Uterus (tissue), 2 donors: ENCODE measurements at regions not wholly inside any gene's neighbourhood (a gene's known extent, or its start where the extent isn't known, plus 50 kb on each side); places are given as distances from the start of the nearest gene placed in this dataset.

ENCODE experiments used
- POLR2A ChIP-seq, 2 donors: fragments of 450-650 bp; IDR thresholded peaks; one replicate each; pipeline ENCODE4 v1.6.1; 2016; ENCODE audit warnings: antibody characterized with exemption in 2 of 2, mild to moderate bottlenecking in 1 of 2, moderate library complexity in 1 of 2
- TF ChIP-seq, protein P1 (sequence below), 4 experiments: fragments of 200-600 bp in 2 of 4; fragments of 450-650 bp in 2 of 4; sonication (generic) in 2 of 4; IDR thresholded peaks; one replicate each; pipeline ENCODE4 v1.5.1; 2016 to 2019; ENCODE audit warnings: antibody characterized with exemption in 4 of 4, mild to moderate bottlenecking in 2 of 4, moderate library complexity in 1 of 4

DNA sequence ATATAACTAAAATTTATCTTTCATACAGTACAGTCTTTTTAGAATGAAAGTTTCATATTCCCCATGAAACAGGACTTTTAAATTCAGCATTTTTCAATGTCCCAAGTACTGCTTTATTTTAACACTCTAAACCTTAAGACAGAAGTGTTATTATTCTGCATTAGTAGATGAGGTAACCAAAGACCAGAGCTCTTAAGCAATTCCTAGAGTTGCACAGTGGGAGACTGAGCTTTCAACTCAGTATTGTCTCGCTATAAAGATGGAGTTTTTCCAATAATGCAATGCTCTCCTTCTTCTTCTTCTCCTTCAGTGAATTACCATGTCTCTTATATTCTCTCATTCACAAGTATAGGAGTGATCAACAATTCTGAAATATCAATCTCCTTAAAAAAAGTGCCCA, 479.7 kb downstream of the CETN3 start:
- no peak for TF ChIP-seq POLR2A (IDR thresholded peaks at IDR 0.05)
- TF ChIP-seq, protein P1, sequence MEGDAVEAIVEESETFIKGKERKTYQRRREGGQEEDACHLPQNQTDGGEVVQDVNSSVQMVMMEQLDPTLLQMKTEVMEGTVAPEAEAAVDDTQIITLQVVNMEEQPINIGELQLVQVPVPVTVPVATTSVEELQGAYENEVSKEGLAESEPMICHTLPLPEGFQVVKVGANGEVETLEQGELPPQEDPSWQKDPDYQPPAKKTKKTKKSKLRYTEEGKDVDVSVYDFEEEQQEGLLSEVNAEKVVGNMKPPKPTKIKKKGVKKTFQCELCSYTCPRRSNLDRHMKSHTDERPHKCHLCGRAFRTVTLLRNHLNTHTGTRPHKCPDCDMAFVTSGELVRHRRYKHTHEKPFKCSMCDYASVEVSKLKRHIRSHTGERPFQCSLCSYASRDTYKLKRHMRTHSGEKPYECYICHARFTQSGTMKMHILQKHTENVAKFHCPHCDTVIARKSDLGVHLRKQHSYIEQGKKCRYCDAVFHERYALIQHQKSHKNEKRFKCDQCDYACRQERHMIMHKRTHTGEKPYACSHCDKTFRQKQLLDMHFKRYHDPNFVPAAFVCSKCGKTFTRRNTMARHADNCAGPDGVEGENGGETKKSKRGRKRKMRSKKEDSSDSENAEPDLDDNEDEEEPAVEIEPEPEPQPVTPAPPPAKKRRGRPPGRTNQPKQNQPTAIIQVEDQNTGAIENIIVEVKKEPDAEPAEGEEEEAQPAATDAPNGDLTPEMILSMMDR (IDR thresholded peaks at IDR 0.05), result no peak
